ENCODE measurements at regions not wholly inside any gene's neighbourhood (a gene's known extent, or its start where the extent isn't known, plus 50 kb on each side); places are given as distances from the start of the nearest gene placed in this dataset.

DNA sequence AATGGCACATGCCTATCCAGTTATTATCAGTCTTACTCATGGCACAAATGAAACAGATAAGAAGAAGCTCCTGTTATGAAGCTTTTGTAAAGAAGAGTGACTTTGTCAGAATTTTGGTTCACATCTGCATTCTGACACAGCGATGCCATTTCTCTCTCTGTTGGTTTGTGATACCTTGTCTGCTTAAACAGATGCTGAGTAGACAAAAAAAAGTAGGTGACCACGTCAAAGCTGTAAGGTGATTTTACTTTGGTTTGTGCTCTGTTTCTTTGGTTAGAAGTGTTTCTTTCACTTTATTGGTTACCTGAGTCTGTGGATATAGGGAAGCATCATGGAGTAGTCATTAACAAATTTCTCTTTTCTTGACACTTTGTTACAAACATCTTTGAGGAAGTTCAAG is 422.3 kb upstream of the ADAMTSL1 start:
- TF ChIP-seq, protein P1, sequence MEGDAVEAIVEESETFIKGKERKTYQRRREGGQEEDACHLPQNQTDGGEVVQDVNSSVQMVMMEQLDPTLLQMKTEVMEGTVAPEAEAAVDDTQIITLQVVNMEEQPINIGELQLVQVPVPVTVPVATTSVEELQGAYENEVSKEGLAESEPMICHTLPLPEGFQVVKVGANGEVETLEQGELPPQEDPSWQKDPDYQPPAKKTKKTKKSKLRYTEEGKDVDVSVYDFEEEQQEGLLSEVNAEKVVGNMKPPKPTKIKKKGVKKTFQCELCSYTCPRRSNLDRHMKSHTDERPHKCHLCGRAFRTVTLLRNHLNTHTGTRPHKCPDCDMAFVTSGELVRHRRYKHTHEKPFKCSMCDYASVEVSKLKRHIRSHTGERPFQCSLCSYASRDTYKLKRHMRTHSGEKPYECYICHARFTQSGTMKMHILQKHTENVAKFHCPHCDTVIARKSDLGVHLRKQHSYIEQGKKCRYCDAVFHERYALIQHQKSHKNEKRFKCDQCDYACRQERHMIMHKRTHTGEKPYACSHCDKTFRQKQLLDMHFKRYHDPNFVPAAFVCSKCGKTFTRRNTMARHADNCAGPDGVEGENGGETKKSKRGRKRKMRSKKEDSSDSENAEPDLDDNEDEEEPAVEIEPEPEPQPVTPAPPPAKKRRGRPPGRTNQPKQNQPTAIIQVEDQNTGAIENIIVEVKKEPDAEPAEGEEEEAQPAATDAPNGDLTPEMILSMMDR (IDR thresholded peaks at IDR 0.05): no peak
- TF ChIP-seq EZH2 (IDR thresholded peaks at IDR 0.05; ENCODE audit: borderline replicate concordance, insufficient read depth, low read depth, low read length, poor library complexity, severe bottlenecking): no peak

Measured in B cell (primary cell).